Pulmonary artery endothelial cell (primary cell): ENCODE measurements at regions not wholly inside any gene's neighbourhood (a gene's known extent, or its start where the extent isn't known, plus 50 kb on each side); places are given as distances from the start of the nearest gene placed in this dataset.

Experiments
- DNase-seq: peaks from one replicate; pipeline ENCODE4 v3.0.0-alpha.2; 2011; ENCODE audit warnings: low read depth, low spot score

- no peak for DNase-seq
These were observed 190.2 kb upstream of the COPS8 start for GRCh38 chr2:236895497-236895896.

GRCh38 chr2:236896688-236897087 is 189.0 kb upstream of the COPS8 start:
- DNase-seq, result no peak

GRCh38 chr2:236899146-236899545 is 186.5 kb upstream of the COPS8 start:
- DNase-seq, result no peak

- no peak for DNase-seq
These were observed 185.6 kb upstream of the COPS8 start for GRCh38 chr2:236899950-236900640.

- no peak for DNase-seq
These were observed 183.7 kb upstream of the COPS8 start for GRCh38 chr2:236901956-236902355.

- no peak for DNase-seq
These were observed 181.7 kb upstream of the COPS8 start for GRCh38 chr2:236903978-236904377.

GRCh38 chr2:236904389-236905263 is 181.1 kb upstream of the COPS8 start:
- DNase-seq, result no peak

- DNase-seq, result no peak
These were observed 179.7 kb upstream of the COPS8 start for GRCh38 chr2:236905976-236906375.

GRCh38 chr2:236908439-236909192 is 177.1 kb upstream of the COPS8 start:
- DNase-seq, result no peak

- DNase-seq, result no peak
These were observed 176.5 kb upstream of the COPS8 start for GRCh38 chr2:236909193-236909504.

- no peak for DNase-seq
These were observed 175.9 kb upstream of the COPS8 start for GRCh38 chr2:236909802-236910201.

- DNase-seq, result no peak
These were observed 174.8 kb upstream of the COPS8 start for GRCh38 chr2:236910781-236911495.

- DNase-seq, result no peak
These were observed 173.2 kb upstream of the COPS8 start for GRCh38 chr2:236912326-236913120.

GRCh38 chr2:236915186-236915585 is 170.5 kb upstream of the COPS8 start:
- DNase-seq, result no peak

GRCh38 chr2:236915726-236916125 is 170.0 kb upstream of the COPS8 start:
- DNase-seq, result no peak

- DNase-seq, result no peak
These were observed 169.5 kb upstream of the COPS8 start for GRCh38 chr2:236916181-236916580.

- DNase-seq, result no peak
These were observed 169.0 kb upstream of the COPS8 start for GRCh38 chr2:236916651-236917050.

- DNase-seq, result no peak
These were observed 168.5 kb upstream of the COPS8 start for GRCh38 chr2:236917164-236917563.

GRCh38 chr2:236918545-236918944 is 167.1 kb upstream of the COPS8 start:
- DNase-seq, result no peak

GRCh38 chr2:236919209-236919608 is 166.5 kb upstream of the COPS8 start:
- DNase-seq, result no peak
